ENCODE measurements at regions not wholly inside any gene's neighbourhood (a gene's known extent, or its start where the extent isn't known, plus 50 kb on each side); places are given as distances from the start of the nearest gene placed in this dataset.
"Not testable (repeated sequence)": the region's sequence is repeated elsewhere in the genome, so short reads cannot be mapped to it uniquely, and the experiment has no call there.

DNA sequence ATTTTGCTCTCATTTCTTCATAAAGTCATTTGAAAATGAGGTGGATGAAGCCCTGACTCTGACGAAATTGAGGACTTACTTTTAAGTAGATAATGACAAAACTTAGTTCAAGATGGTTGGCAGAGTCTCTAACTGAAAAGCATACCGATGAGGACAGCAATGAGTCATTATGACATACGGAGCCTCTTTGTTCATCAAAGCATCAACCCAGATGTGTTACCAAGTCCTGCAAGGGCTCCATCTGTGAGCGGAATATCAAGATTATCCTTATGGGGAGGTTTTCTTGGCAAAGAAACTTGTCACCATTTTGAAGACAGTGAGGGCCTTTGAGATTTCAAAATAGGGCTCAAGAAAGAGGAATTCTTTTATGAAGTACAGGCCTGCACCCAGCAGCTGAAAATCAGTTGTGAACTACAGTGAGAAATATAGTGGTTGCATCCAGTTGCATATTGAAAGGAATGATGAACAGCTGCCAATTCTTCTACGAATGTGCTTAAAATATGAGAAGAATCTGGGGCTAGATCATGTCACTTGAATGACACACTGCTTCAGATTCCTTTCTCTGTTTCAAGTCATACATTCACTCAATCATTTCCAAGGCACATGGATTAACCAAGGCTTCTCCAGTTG, 86.6 kb upstream of the SLC24A2 start:
- DNase-seq (ENCODE audit: low read depth) = peak; percentile 39

- not testable (repeated sequence) for DNase-seq (ENCODE audit: low read depth)
Measured at GRCh38 chr9:19873188-19873587, 84.4 kb upstream of the SLC24A2 start.

GRCh38 chr9:19870988-19871387, 82.2 kb upstream of the SLC24A2 start:
- DNase-seq (ENCODE audit: low read depth) = no peak

DNA sequence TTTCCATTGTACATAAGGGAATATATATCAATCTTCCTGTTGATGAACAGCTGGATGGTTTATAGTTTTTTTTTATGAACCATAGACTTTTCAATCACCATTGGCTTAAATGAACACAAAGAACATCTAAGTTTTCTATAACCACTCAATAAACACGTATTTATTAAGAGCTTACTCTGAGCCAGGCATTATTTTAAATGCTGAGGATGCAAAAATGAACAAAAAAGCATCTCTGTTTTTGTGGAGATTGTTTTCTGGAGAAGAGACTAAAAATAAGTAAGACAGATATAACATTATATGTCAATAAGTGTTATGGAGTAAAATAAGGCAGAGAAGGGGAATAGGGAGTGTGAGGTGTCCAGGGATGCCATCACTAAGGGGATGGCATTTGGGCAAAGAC, 52.1 kb upstream of the SLC24A2 start:
- DNase-seq (ENCODE audit: low read depth) = no peak
